ENCODE measurements at regions not wholly inside any gene's neighbourhood (a gene's known extent, or its start where the extent isn't known, plus 50 kb on each side); places are given as distances from the start of the nearest gene placed in this dataset.

DNA sequence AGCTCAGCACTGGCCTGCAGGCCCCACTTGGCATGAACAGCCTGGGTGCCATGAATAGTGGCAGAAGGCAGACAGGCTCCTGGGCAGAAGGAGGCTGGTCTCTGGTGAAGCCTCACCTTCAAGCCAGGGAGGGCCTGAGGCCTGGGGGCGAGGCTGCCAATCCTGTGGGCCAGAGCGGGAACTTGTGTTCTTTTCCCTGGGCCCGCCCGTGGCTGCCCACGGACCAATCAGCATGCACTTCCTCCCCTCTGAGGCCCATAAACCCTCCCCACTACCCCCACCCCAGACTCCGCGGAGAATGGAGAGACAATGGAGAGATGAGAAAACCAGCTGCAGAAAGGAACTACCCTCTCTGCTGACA lies 283.8 kb upstream of the ROBO1 start:
- no peak for TF ChIP-seq POLR2A (IDR thresholded peaks at IDR 0.05; ENCODE audit: low read depth, low read length)
- TF ChIP-seq POLR2AphosphoS5 (IDR thresholded peaks at IDR 0.05; ENCODE audit: low read depth, low read length), result no peak
